Body of pancreas (tissue), 4 donors: ENCODE measurements at regions not wholly inside any gene's neighbourhood (a gene's known extent, or its start where the extent isn't known, plus 50 kb on each side); places are given as distances from the start of the nearest gene placed in this dataset.

Source experiments
- ATAC-seq: fragments of 150-250 bp; one replicate; pipeline ENCODE4 v1.9.1; 2016
- DNase-seq, 4 donors: peaks; one replicate each; pipeline ENCODE4 v3.0.0-alpha.2; 2019
- H3K27ac ChIP-seq, 4 donors: fragments of 200-600 bp; sonication (generic); 1 replicate in 3 of 4; 2 replicates in 1 of 4; pipeline versions ENCODE4 v1.5.1 to v1.6.1; 2016 to 2019; ENCODE audit warnings: mild to moderate bottlenecking in 1 of 4, mixed read lengths in 1 of 4, moderate library complexity in 1 of 4
- H3K27me3 ChIP-seq, 2 donors: fragments of 200-600 bp; sonication (generic); one replicate each; pipeline ENCODE4 v1.6.0; 2016; ENCODE audit warnings: mild to moderate bottlenecking in 1 of 2
- H3K36me3 ChIP-seq, 2 donors: fragments of 200-600 bp; sonication (generic); replicated peaks in 1 of 2; 2 replicates each; pipeline ENCODE4 v1.5.1; 2016; ENCODE audit warnings: low read depth in 2 of 2; ENCODE audit not compliant: insufficient read depth in 1 of 2
- H3K4me1 ChIP-seq: fragments of 200-600 bp; sonication (generic); one replicate; pipeline ENCODE4 v1.6.0; 2016
- H3K4me3 ChIP-seq, 2 donors: fragments of 200-600 bp; sonication (generic); 1 replicate in 1 of 2; 2 replicates in 1 of 2; pipeline ENCODE4 v1.5.1; 2016 to 2019
- H3K9me3 ChIP-seq, 3 donors: fragments of 200-600 bp; sonication (generic); 1 replicate in 2 of 3; 2 replicates in 1 of 3; pipeline ENCODE4 v1.5.1; 2016
- POLR2A ChIP-seq, 3 donors: fragments of 450-650 bp; IDR thresholded peaks; one replicate each; pipeline ENCODE4 v1.6.1; 2016; ENCODE audit warnings: antibody characterized with exemption in 3 of 3, mild to moderate bottlenecking in 2 of 3
- WGBS, 2 donors: methylation state at CpG; one replicate each; pipeline ENCODE4 v1.1.5; 2017; 5-methylcytosine and 5-hydroxymethylcytosine counted together
- intact Hi-C: fragments of 100-400 bp; cut with DNase I; formaldehyde crosslinking; loops from one replicate; pipeline ENCODE4 v1.15.1; 2023
- TF ChIP-seq, protein P1 (sequence below), 7 experiments: fragments of 450-650 bp in 4 of 7; fragments of 200-600 bp in 3 of 7; sonication (generic) in 3 of 7; IDR thresholded peaks; one replicate each; pipeline ENCODE4 v1.5.1; 2016 to 2019; ENCODE audit warnings: antibody characterized with exemption in 7 of 7

- Histone ChIP-seq H3K36me3 (no peaks in the 10 kb centered on the region), H3K9me3 (no peaks in the 10 kb centered on the region), H3K27ac (no peak overlapping the region), H3K4me3 (no peak overlapping the region), H3K4me1 (peaks cover 10% of the 10 kb centered on the region), H3K27me3 (no peaks in the 10 kb centered on the region)
- no peak for TF ChIP-seq POLR2A (IDR thresholded peaks at IDR 0.05)
- TF ChIP-seq, protein P1, sequence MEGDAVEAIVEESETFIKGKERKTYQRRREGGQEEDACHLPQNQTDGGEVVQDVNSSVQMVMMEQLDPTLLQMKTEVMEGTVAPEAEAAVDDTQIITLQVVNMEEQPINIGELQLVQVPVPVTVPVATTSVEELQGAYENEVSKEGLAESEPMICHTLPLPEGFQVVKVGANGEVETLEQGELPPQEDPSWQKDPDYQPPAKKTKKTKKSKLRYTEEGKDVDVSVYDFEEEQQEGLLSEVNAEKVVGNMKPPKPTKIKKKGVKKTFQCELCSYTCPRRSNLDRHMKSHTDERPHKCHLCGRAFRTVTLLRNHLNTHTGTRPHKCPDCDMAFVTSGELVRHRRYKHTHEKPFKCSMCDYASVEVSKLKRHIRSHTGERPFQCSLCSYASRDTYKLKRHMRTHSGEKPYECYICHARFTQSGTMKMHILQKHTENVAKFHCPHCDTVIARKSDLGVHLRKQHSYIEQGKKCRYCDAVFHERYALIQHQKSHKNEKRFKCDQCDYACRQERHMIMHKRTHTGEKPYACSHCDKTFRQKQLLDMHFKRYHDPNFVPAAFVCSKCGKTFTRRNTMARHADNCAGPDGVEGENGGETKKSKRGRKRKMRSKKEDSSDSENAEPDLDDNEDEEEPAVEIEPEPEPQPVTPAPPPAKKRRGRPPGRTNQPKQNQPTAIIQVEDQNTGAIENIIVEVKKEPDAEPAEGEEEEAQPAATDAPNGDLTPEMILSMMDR (IDR thresholded peaks at IDR 0.05) = no peak
- intact Hi-C loops = no loop called here
- 58 to 59% methylated on average over 1 of the region's 1 CpG for WGBS, 2 donors
- peak; percentile 45 for ATAC-seq
- no peak for DNase-seq
Observed at GRCh38 chr5:66326276-66326675, 182.2 kb downstream of the SREK1 start.

- DNase-seq = no peak
- no peaks in the 10 kb centered on the region for H3K36me3 ChIP-seq
- H3K27me3 ChIP-seq = no peaks in the 10 kb centered on the region
- no peak overlapping the region for H3K4me3 ChIP-seq
- intact Hi-C loops = no loop called here
- ATAC-seq = no peak
- no peaks in the 10 kb centered on the region for H3K9me3 ChIP-seq
- no peak for TF ChIP-seq POLR2A (IDR thresholded peaks at IDR 0.05)
- TF ChIP-seq, protein P1 (IDR thresholded peaks at IDR 0.05) = no peak
- H3K4me1 ChIP-seq = peaks cover 10% of the 10 kb centered on the region
- H3K27ac ChIP-seq = no peak overlapping the region
- 92 to 100% methylated on average over 2 of the region's 2 CpGs for WGBS, 2 donors
Observed at GRCh38 chr5:66327008-66327407, 182.9 kb downstream of the SREK1 start.

DNA sequence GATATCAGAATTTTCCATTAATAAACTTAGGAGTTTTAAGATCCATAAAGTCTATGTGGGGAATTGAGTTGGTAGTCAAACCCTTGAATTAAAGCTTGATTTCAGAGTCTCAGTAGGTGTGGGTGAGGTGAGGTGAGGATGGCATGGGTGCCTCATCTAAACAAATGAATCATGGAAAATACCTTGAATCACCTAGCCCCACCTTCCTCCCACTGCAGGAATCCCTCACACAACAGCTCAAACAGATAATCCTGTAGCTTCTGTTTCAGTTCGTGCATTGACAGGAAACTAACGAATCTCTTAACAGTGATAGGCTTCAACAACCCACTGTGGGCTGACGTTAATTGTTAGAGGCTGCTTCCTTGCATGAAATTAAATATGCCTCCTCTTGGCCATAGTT lies 185.0 kb downstream of the SREK1 start:
- peaks cover 8% of the 10 kb centered on the region for H3K4me1 ChIP-seq
- no peaks in the 10 kb centered on the region for H3K27me3 ChIP-seq
- intact Hi-C loops = no loop called here
- TF ChIP-seq, protein P1 (IDR thresholded peaks at IDR 0.05) = no peak
- no peak for TF ChIP-seq POLR2A (IDR thresholded peaks at IDR 0.05)
- DNase-seq (no peak), ATAC-seq (no peak)
- H3K4me3 ChIP-seq = no peak overlapping the region
- H3K27ac ChIP-seq = no peak overlapping the region
- WGBS, 2 donors = 84 to 91% methylated on average over 3 of the region's 3 CpGs
- H3K9me3 ChIP-seq = no peaks in the 10 kb centered on the region
- H3K36me3 ChIP-seq = no peaks in the 10 kb centered on the region

DNA sequence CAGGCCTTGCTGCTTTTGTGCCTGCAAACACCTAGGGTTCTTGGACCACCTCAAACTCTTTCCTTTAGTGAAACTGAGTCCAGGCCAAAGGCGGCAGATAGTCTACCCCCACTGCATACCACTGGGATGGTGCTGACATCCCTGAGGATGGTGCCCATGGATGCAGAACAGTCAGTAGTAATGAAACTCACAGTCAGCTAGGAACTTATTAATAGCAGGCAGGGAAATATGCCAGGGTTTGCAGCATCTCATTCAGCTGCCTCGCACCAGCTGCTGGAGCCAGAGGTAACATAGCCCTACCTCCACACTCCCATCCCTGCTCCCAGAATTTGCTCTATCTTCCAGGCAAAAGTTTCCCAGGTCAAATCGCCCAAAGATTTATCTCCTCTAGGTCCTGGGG lies 189.1 kb downstream of the SREK1 start:
- Histone ChIP-seq H3K27ac (no peak overlapping the region), H3K36me3 (no peaks in the 10 kb centered on the region), H3K9me3 (no peaks in the 10 kb centered on the region), H3K27me3 (no peaks in the 10 kb centered on the region), H3K4me1 (no peaks in the 10 kb centered on the region), H3K4me3 (no peak overlapping the region)
- DNase-seq (no peak), ATAC-seq (no peak)
- intact Hi-C loops = no loop called here
- 44 to 51% methylated on average over 3 of the region's 3 CpGs for WGBS, 2 donors
- no peak for TF ChIP-seq POLR2A (IDR thresholded peaks at IDR 0.05)
- TF ChIP-seq, protein P1 (IDR thresholded peaks at IDR 0.05) = no peak

- 88 to 92% methylated on average over 11 of the region's 11 CpGs for WGBS, 2 donors
Observed at GRCh38 chr5:66337626-66338226, 193.6 kb downstream of the SREK1 start.

More at GRCh38 chr5:66337626-66338226, 193.6 kb downstream of the SREK1 start:
- Histone ChIP-seq H3K4me3 (no peak overlapping the region), H3K9me3 (no peaks in the 10 kb centered on the region), H3K27me3 (no peaks in the 10 kb centered on the region), H3K36me3 (no peaks in the 10 kb centered on the region), H3K27ac (no peak overlapping the region), H3K4me1 (no peaks in the 10 kb centered on the region)
- DNase-seq (no peak), ATAC-seq (no peak)
- TF ChIP-seq POLR2A (IDR thresholded peaks at IDR 0.05) = no peak
- TF ChIP-seq, protein P1 (IDR thresholded peaks at IDR 0.05) = no peak
- intact Hi-C loops = no loop called here
